HG02870 (cell line): ENCODE measurements at regions not wholly inside any gene's neighbourhood (a gene's known extent, or its start where the extent isn't known, plus 50 kb on each side); places are given as distances from the start of the nearest gene placed in this dataset.

Experiments used
- ATAC-seq: cut with Tn5 transposase; IDR thresholded peaks from one replicate; pipeline ENCODE4 v1.9.1; 2021; ENCODE audit warnings: mild to moderate bottlenecking, moderate library complexity; ENCODE audit not compliant: unreplicated experiment

GRCh38 chr5:117065800-117066199 is 491.2 kb upstream of the SEMA6A start:
- no peak for ATAC-seq

GRCh38 chr5:117065161-117065560 is 490.5 kb upstream of the SEMA6A start:
- no peak for ATAC-seq

- ATAC-seq: no peak
Observed at GRCh38 chr5:117060099-117060498, 485.5 kb upstream of the SEMA6A start.

GRCh38 chr5:117058740-117059139 is 484.1 kb upstream of the SEMA6A start:
- ATAC-seq: no peak

GRCh38 chr5:117055517-117055916 is 480.9 kb upstream of the SEMA6A start:
- no peak for ATAC-seq

GRCh38 chr5:117054911-117055310 is 480.3 kb upstream of the SEMA6A start:
- no peak for ATAC-seq

GRCh38 chr5:117054141-117054540 is 479.5 kb upstream of the SEMA6A start:
- no peak for ATAC-seq

GRCh38 chr5:117041926-117042595 is 467.4 kb upstream of the SEMA6A start:
- no peak for ATAC-seq

- ATAC-seq: no peak
Observed at GRCh38 chr5:117039035-117039434, 464.4 kb upstream of the SEMA6A start.

GRCh38 chr5:117027384-117027783 is 452.8 kb upstream of the SEMA6A start:
- ATAC-seq: no peak

GRCh38 chr5:117020999-117021398 is 446.4 kb upstream of the SEMA6A start:
- no peak for ATAC-seq

GRCh38 chr5:117013280-117013877 is 438.8 kb upstream of the SEMA6A start:
- no peak for ATAC-seq

- no peak for ATAC-seq
Observed at GRCh38 chr5:117010574-117010973, 436.0 kb upstream of the SEMA6A start.

GRCh38 chr5:116998024-116998423 is 423.4 kb upstream of the SEMA6A start:
- no peak for ATAC-seq

- no peak for ATAC-seq
Observed at GRCh38 chr5:116992681-116993080, 418.1 kb upstream of the SEMA6A start.

- no peak for ATAC-seq
Observed at GRCh38 chr5:116989995-116990394, 415.4 kb upstream of the SEMA6A start.

- ATAC-seq: no peak
Observed at GRCh38 chr5:116982035-116982434, 407.4 kb upstream of the SEMA6A start.

- no peak for ATAC-seq
Observed at GRCh38 chr5:116980581-116980980, 406.0 kb upstream of the SEMA6A start.

- no peak for ATAC-seq
Observed at GRCh38 chr5:116976767-116977166, 402.1 kb upstream of the SEMA6A start.

- no peak for ATAC-seq
Observed at GRCh38 chr5:116971131-116971530, 396.5 kb upstream of the SEMA6A start.

GRCh38 chr5:116970318-116970717 is 395.7 kb upstream of the SEMA6A start:
- no peak for ATAC-seq

GRCh38 chr5:116964438-116964837 is 389.8 kb upstream of the SEMA6A start:
- ATAC-seq: no peak

GRCh38 chr5:116961021-116961420 is 386.4 kb upstream of the SEMA6A start:
- no peak for ATAC-seq
